Vagina (tissue), 2 donors: ENCODE measurements at regions not wholly inside any gene's neighbourhood (a gene's known extent, or its start where the extent isn't known, plus 50 kb on each side); places are given as distances from the start of the nearest gene placed in this dataset.

Experiments used
- POLR2A ChIP-seq, 2 donors: fragments of 450-650 bp; IDR thresholded peaks; one replicate each; pipeline ENCODE4 v1.6.1; 2017; ENCODE audit warnings: antibody characterized with exemption in 2 of 2, mild to moderate bottlenecking in 2 of 2, moderate library complexity in 2 of 2
- TF ChIP-seq, protein P1 (sequence below), 3 experiments: fragments of 450-650 bp in 2 of 3; fragments of 200-600 bp in 1 of 3; sonication (generic) in 1 of 3; IDR thresholded peaks; one replicate each; pipeline ENCODE4 v1.5.1; 2017 to 2019; ENCODE audit warnings: antibody characterized with exemption in 3 of 3, mild to moderate bottlenecking in 2 of 3, moderate library complexity in 2 of 3

DNA sequence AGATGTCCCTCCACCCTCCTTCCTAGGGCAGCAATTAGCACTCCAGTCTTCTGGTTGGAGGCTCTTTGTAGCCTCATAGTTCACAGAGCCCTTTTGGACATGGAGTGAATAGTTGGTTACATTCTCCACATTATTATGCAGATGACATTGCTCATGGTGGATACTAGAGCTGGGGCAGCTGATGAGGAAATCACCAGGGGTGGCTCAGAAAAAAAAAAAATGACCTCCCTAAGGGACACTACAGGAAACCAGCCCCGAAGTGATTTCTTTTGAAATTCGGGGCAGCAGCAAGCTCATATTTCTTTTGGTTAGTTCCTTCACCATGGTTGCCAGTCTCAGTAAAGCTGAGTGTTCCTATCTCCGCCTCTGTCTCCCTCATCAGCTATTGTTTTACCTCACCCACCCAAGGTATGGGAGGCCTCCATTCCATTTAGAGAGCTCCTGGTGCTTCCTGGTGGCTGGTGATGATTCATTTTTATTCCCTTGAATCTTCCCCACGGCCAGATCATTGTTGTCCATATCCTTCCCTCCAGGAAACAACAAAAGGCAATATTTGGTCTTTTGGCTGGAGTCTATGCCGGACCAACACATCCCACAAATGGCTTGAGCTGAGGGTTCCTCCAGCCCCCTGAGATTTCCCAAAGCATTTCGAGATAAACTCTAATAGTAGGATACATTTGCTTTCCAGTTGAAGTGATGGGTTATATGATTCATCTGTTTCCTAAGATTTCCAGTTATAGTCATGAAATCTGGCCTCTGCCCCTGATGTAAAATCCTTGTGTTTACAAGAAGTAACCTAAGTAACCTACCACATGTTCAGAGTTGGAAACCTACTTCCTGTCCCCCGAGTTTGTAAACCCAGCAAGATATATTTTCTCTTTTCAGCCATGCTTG, 56.2 kb upstream of the NID2 start:
- TF ChIP-seq POLR2A (IDR thresholded peaks at IDR 0.05), result no peak
- TF ChIP-seq, protein P1, sequence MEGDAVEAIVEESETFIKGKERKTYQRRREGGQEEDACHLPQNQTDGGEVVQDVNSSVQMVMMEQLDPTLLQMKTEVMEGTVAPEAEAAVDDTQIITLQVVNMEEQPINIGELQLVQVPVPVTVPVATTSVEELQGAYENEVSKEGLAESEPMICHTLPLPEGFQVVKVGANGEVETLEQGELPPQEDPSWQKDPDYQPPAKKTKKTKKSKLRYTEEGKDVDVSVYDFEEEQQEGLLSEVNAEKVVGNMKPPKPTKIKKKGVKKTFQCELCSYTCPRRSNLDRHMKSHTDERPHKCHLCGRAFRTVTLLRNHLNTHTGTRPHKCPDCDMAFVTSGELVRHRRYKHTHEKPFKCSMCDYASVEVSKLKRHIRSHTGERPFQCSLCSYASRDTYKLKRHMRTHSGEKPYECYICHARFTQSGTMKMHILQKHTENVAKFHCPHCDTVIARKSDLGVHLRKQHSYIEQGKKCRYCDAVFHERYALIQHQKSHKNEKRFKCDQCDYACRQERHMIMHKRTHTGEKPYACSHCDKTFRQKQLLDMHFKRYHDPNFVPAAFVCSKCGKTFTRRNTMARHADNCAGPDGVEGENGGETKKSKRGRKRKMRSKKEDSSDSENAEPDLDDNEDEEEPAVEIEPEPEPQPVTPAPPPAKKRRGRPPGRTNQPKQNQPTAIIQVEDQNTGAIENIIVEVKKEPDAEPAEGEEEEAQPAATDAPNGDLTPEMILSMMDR (IDR thresholded peaks at IDR 0.05), result no peak
